ENCODE measurements at regions not wholly inside any gene's neighbourhood (a gene's known extent, or its start where the extent isn't known, plus 50 kb on each side); places are given as distances from the start of the nearest gene placed in this dataset.

DNA sequence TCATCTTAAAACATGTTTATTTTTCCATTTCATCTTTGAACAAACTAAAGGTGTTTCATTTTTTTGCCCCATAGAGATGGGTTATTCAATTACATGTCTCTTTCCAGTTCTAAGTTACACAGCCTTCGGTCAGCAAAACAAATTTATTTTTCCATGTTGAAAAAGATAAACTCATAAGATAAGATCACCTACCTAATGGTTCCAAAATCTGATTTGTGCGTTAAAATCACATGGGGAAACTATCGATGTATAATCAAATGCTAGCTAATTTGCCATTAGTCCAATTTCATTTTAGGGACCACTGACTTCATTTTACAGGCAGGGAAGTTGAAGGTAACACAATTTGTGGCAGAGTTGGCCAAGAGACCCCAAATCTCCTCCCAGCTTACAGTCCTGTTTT, 67.2 kb upstream of the ACSL1 start:
- no peak for TF ChIP-seq TAF1 (IDR thresholded peaks at IDR 0.05; ENCODE audit: low read depth, low read length)
- TF ChIP-seq, protein P1, sequence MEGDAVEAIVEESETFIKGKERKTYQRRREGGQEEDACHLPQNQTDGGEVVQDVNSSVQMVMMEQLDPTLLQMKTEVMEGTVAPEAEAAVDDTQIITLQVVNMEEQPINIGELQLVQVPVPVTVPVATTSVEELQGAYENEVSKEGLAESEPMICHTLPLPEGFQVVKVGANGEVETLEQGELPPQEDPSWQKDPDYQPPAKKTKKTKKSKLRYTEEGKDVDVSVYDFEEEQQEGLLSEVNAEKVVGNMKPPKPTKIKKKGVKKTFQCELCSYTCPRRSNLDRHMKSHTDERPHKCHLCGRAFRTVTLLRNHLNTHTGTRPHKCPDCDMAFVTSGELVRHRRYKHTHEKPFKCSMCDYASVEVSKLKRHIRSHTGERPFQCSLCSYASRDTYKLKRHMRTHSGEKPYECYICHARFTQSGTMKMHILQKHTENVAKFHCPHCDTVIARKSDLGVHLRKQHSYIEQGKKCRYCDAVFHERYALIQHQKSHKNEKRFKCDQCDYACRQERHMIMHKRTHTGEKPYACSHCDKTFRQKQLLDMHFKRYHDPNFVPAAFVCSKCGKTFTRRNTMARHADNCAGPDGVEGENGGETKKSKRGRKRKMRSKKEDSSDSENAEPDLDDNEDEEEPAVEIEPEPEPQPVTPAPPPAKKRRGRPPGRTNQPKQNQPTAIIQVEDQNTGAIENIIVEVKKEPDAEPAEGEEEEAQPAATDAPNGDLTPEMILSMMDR (IDR thresholded peaks at IDR 0.05; ENCODE audit: control extremely low read depth in 1 of 3, insufficient read depth in 1 of 3, low read depth in 1 of 3, low read length in 3 of 3), result no peak
- no peak for TF ChIP-seq KDM1A (IDR thresholded peaks at IDR 0.05; ENCODE audit: borderline replicate concordance, low read length)
- TF ChIP-seq POLR2A (IDR thresholded peaks at IDR 0.05; ENCODE audit: control extremely low read depth in 1 of 2, low read depth in 2 of 2, low read length in 2 of 2), result no peak
- no peak for TF ChIP-seq TCF12 (IDR thresholded peaks at IDR 0.05; ENCODE audit: low read depth, low read length)
- no peak for TF ChIP-seq HDAC2 (IDR thresholded peaks at IDR 0.05; ENCODE audit: borderline replicate concordance in 1 of 2, low read depth in 2 of 2, low read length in 2 of 2)
- no peak for TF ChIP-seq POLR2AphosphoS5 (IDR thresholded peaks at IDR 0.05; ENCODE audit: low read depth, low read length)
- TF ChIP-seq YY1 (IDR thresholded peaks at IDR 0.05; ENCODE audit: low read depth, low read length), result no peak
- no peak for TF ChIP-seq BRCA1 (IDR thresholded peaks at IDR 0.05; ENCODE audit: low read depth, low read length)
- TF ChIP-seq CHD1 (IDR thresholded peaks at IDR 0.05; ENCODE audit: low read depth, low read length), result no peak
- TF ChIP-seq EZH2 (IDR thresholded peaks at IDR 0.05; ENCODE audit: low read depth, low read length, severe bottlenecking), result no peak
- no peak for TF ChIP-seq EP300 (IDR thresholded peaks at IDR 0.05; ENCODE audit: borderline replicate concordance in 1 of 2, low read depth in 2 of 2, low read length in 2 of 2)
- no peak for TF ChIP-seq RAD21 (IDR thresholded peaks at IDR 0.05 in 1 of 2, conservative IDR thresholded peaks at IDR 0.05 in 1 of 2; ENCODE audit: low read depth in 2 of 2, low read length in 2 of 2)

Measured in H1 (cell line).